PC-9 (cell line): ENCODE measurements at regions not wholly inside any gene's neighbourhood (a gene's known extent, or its start where the extent isn't known, plus 50 kb on each side); places are given as distances from the start of the nearest gene placed in this dataset.

Experiments
- EZH2 ChIP-seq: fragments of 200-600 bp; sonication (generic); IDR thresholded peaks from 2 replicates; pipeline ENCODE4 v1.8.0; 2017; ENCODE audit warnings: antibody characterized with exemption, low read depth
- TF ChIP-seq, protein P1 (sequence below): fragments of 200-600 bp; sonication (generic); conservative IDR thresholded peaks from 2 replicates; pipeline ENCODE4 v1.6.1; 2017; ENCODE audit warnings: mixed run types, antibody characterized with exemption, mild to moderate bottlenecking, moderate library complexity

DNA sequence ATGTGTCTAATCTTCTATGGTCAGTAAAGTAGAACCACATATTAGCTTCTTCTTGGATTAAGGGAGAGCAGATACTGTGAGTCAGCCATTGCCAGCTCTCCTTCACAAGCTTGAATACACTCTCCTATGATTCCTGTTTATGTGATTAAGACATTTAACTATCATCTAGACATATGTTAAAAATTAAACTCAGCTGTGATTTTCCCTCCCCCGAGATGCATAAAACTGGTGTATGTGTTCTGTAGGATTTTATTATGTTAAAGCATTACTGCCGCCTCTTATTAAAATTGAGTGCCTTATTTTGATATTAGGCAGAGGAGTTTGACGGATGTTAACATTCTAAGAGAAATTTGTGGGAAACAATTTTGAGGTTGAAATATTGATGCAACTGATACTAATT, 114.6 kb downstream of the ACTBL2 start:
- TF ChIP-seq, protein P1, sequence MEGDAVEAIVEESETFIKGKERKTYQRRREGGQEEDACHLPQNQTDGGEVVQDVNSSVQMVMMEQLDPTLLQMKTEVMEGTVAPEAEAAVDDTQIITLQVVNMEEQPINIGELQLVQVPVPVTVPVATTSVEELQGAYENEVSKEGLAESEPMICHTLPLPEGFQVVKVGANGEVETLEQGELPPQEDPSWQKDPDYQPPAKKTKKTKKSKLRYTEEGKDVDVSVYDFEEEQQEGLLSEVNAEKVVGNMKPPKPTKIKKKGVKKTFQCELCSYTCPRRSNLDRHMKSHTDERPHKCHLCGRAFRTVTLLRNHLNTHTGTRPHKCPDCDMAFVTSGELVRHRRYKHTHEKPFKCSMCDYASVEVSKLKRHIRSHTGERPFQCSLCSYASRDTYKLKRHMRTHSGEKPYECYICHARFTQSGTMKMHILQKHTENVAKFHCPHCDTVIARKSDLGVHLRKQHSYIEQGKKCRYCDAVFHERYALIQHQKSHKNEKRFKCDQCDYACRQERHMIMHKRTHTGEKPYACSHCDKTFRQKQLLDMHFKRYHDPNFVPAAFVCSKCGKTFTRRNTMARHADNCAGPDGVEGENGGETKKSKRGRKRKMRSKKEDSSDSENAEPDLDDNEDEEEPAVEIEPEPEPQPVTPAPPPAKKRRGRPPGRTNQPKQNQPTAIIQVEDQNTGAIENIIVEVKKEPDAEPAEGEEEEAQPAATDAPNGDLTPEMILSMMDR, result no peak
- no peak for TF ChIP-seq EZH2
